Heart right ventricle (tissue), 16 donors: ENCODE measurements at regions not wholly inside any gene's neighbourhood (a gene's known extent, or its start where the extent isn't known, plus 50 kb on each side); places are given as distances from the start of the nearest gene placed in this dataset.

Experiments
- ATAC-seq, 8 donors: fragments of 200-7000 bp; cut with Tn5 transposase; one replicate each; pipeline ENCODE4 v1.9.1; 2020; ENCODE audit warnings: mild to moderate bottlenecking in 8 of 8, moderate library complexity in 8 of 8, moderate number of reproducible peaks in 1 of 8
- DNase-seq, 2 donors: peaks; one replicate each; pipeline ENCODE4 v3.0.0-alpha.2; 2020
- H3K27ac ChIP-seq, 10 donors: fragments of 200-600 bp; sonication (generic) in 2 of 10; one replicate each; pipeline versions ENCODE4 v1.5.0 to v1.8.0; 2020 to 2022; ENCODE audit warnings: mild to moderate bottlenecking in 3 of 10
- H3K27me3 ChIP-seq, 7 donors: fragments of 200-600 bp; one replicate each; pipeline ENCODE4 v1.8.0; 2021 to 2022; ENCODE audit warnings: mild to moderate bottlenecking in 2 of 7
- H3K36me3 ChIP-seq, 9 donors: fragments of 200-600 bp; sonication (generic) in 1 of 9; one replicate each; pipeline versions ENCODE4 v1.5.0 to v1.8.0; 2020 to 2022; ENCODE audit warnings: mild to moderate bottlenecking in 2 of 9
- H3K4me1 ChIP-seq, 9 donors: fragments of 200-600 bp; sonication (generic) in 1 of 9; one replicate each; pipeline versions ENCODE4 v1.5.0 to v1.8.0; 2020 to 2022; ENCODE audit warnings: mild to moderate bottlenecking in 4 of 9
- H3K4me3 ChIP-seq, 10 donors: fragments of 200-600 bp; sonication (generic) in 2 of 10; one replicate each; pipeline versions ENCODE4 v1.5.0 to v1.8.0; 2020 to 2022; ENCODE audit warnings: mild to moderate bottlenecking in 7 of 10, moderate library complexity in 2 of 10
- H3K9me3 ChIP-seq, 11 donors: fragments of 200-600 bp in 10 of 11; sonication (generic) in 2 of 11; one replicate each; pipeline versions ENCODE4 v1.5.0 to v1.8.0; 2013 to 2022; ENCODE audit warnings: mild to moderate bottlenecking in 2 of 11, control low read depth in 1 of 11, moderate library complexity in 1 of 11
- CTCF ChIP-seq, 9 donors: fragments of 200-600 bp; sonication (generic) in 2 of 9; IDR thresholded peaks; one replicate each; pipeline versions ENCODE4 v1.5.0 to v1.8.0; 2021 to 2022; ENCODE audit warnings: antibody characterized with exemption in 9 of 9, mild to moderate bottlenecking in 5 of 9, moderate library complexity in 1 of 9
- WGBS, 2 donors: extraction: QIAGEN DNeasy Blood & Tissue Kit; methylation state at CpG; one replicate each; pipeline ENCODE4 v1.1.7; 2013; ENCODE audit warnings: inconsistent platforms in 1 of 2; 5-methylcytosine and 5-hydroxymethylcytosine counted together
- intact Hi-C, 10 donors: fragments of 100-400 bp; cut with DNase I; formaldehyde crosslinking; loops; one replicate each; pipeline versions ENCODE4 v1.11.1 to v1.14.2; 2022
- donor health status: Arrhythmogenic right ventricular cardiomyopathy.
- donor health status: ischemic (EF 13 %, LVEDD 7.1; RV severe dilation, severe dysfunction).
- donor health status: healthy with polysubstance abuse.
- donor health status: DM: no; HTN: yes; CAD: no.
- donor health status: DM: no; HTN: no; CAD: no.
- donor health status: ischemic (EF 25% LVEDD 6.9; RV normal size, moderate dysfunction).
- donor health status: ischemic (EF 25% LVEDD 5.7; RV mildly dilated, moderate dysfunction).
- donor health status: healthy.
- donor health status: DM: yes; HTN: yes; CAD: no.
- donor health status: Ischemic cardiomyopathy.
- donor health status: ischemic (EF 35%, LVEDD 5.7; RV mildly dilated, moderate dysfunction).
- donor health status: nonischemic (EF 11% LVEDD 7.7; RV severe dilation, severe dysfunction).
- donor health status: DM: yes; HTN: yes; CAD: no.
- donor health status: PGD.
- donor health status: ischemic (EF 29% LVEDD 5.4; RV normal size, mild dysfunction).
- donor health status: nonischemic (EF 23%, LVEDD 6.1; RV moderate dilation, normal function).

GRCh38 chr10:59019603-59020002 is 156.8 kb upstream of the PHYHIPL start:
- intact Hi-C loops, result no loop called here
- ATAC-seq, result no peak
- WGBS, 2 donors, result 23 to 41% methylated on average over 3 of the region's 3 CpGs
- H3K9me3 ChIP-seq, result no peaks in the 10 kb centered on the region
- peak overlapping the region in 6 of 10 donors; percentile 12 to 30 (median 27) for H3K4me3 ChIP-seq
- H3K36me3 ChIP-seq, result no peaks in the 10 kb centered on the region
- TF ChIP-seq CTCF (IDR thresholded peaks at IDR 0.05), result no peak
- peak overlapping the region in 6 of 10 donors; percentile 10 to 43 (median 23) for H3K27ac ChIP-seq
- peaks cover 0 to 6% (median 0%) of the 10 kb centered on the region in 9 donors for H3K4me1 ChIP-seq
- no peaks in the 10 kb centered on the region for H3K27me3 ChIP-seq
- no peak for DNase-seq

- intact Hi-C loops, result no loop called here
- Histone ChIP-seq H3K27me3 (no peaks in the 10 kb centered on the region), H3K9me3 (no peaks in the 10 kb centered on the region), H3K4me3 (no peak overlapping the region), H3K36me3 (no peaks in the 10 kb centered on the region), H3K27ac (no peak overlapping the region), H3K4me1 (peaks cover 0 to 6% (median 0%) of the 10 kb centered on the region in 9 donors)
- no peak for ATAC-seq
- TF ChIP-seq CTCF (IDR thresholded peaks at IDR 0.05), result no peak
- WGBS, 2 donors, result 98% methylated on average over 4 of the region's 4 CpGs
- DNase-seq, result no peak
Measured at GRCh38 chr10:59020502-59020901, 155.9 kb upstream of the PHYHIPL start.

GRCh38 chr10:59025981-59026765 is 150.3 kb upstream of the PHYHIPL start:
- Histone ChIP-seq H3K27me3 (no peaks in the 10 kb centered on the region), H3K9me3 (peaks cover 0 to 1% (median 0%) of the 10 kb centered on the region in 11 donors), H3K36me3 (no peaks in the 10 kb centered on the region), H3K4me3 (no peak overlapping the region), H3K4me1 (no peaks in the 10 kb centered on the region), H3K27ac (no peak overlapping the region)
- ATAC-seq (peak in 1 of 8 donors; percentile 22), DNase-seq (no peak)
- TF ChIP-seq CTCF (IDR thresholded peaks at IDR 0.05), result no peak
- intact Hi-C loops, result no loop called here
- WGBS, 2 donors, result 83 to 86% methylated on average over 23 of the region's 23 CpGs

DNA sequence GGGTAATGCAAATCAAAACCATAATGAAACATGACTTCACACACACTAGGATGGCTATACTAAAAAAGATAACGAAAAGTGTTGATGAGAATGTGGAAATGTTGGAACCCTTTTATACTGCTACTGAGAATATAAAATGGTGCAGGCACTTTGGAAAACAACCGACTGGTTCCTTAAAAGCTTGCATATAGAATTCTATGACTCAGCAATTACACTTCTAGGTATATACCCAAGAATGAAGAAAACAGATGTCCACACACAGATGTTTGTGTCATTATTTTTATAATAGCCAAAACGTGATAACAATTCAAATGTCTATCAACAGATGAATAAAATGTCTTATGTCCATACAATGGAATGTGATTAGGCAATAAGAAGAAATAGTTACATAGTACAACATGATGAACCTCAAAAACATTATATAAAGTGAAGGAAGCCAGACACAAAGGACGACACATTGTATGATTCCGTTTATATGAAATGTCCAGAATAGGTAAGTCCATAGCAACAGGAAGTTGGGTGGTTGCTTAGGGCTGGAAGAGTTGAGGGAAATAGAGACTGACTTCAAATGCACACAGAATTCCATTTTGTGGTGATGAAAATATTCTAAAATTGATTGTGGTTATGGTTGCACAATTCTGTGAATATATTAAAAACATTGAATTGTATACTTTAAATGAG is 148.3 kb upstream of the PHYHIPL start:
- WGBS, 2 donors, result 60 to 68% methylated on average over 5 of the region's 5 CpGs

More for the DNA sequence above, 148.3 kb upstream of the PHYHIPL start:
- Histone ChIP-seq H3K36me3 (no peaks in the 10 kb centered on the region), H3K4me3 (no peak overlapping the region), H3K27me3 (no peaks in the 10 kb centered on the region), H3K4me1 (no peaks in the 10 kb centered on the region), H3K27ac (no peak overlapping the region), H3K9me3 (peaks cover 0 to 3% (median 0%) of the 10 kb centered on the region in 11 donors)
- intact Hi-C loops, result no loop called here
- ATAC-seq, result no peak
- TF ChIP-seq CTCF (IDR thresholded peaks at IDR 0.05), result no peak
- DNase-seq, result no peak
